RPMI7951 (cell line): ENCODE measurements at regions not wholly inside any gene's neighbourhood (a gene's known extent, or its start where the extent isn't known, plus 50 kb on each side); places are given as distances from the start of the nearest gene placed in this dataset.
"Not testable (repeated sequence)": the region's sequence is repeated elsewhere in the genome, so short reads cannot be mapped to it uniquely, and the experiment has no call there.

Experiments
- DNase-seq: peaks from one replicate; pipeline ENCODE4 v3.0.0-alpha.2; 2012; ENCODE audit warnings: low read depth

GRCh38 chr1:55517036-55517435 is 301.9 kb upstream of the USP24 start:
- DNase-seq = no peak

GRCh38 chr1:55514571-55514970 is 299.4 kb upstream of the USP24 start:
- DNase-seq = not testable (repeated sequence)

GRCh38 chr1:55512466-55512865 is 297.3 kb upstream of the USP24 start:
- DNase-seq = no peak

- DNase-seq = no peak
Observed at GRCh38 chr1:55507578-55507931, 292.4 kb upstream of the USP24 start.

- peak; percentile 59 for DNase-seq
Observed at GRCh38 chr1:55506740-55507577, 291.8 kb upstream of the USP24 start.

- no peak for DNase-seq
Observed at GRCh38 chr1:55505326-55505725, 290.2 kb upstream of the USP24 start.

- no peak for DNase-seq
Observed at GRCh38 chr1:55504306-55504731, 289.2 kb upstream of the USP24 start.

- DNase-seq = no peak
Observed at GRCh38 chr1:55503663-55504305, 288.6 kb upstream of the USP24 start.

GRCh38 chr1:55500601-55501000 is 285.4 kb upstream of the USP24 start:
- peak; percentile 18 for DNase-seq

- DNase-seq = peak; percentile 74
Observed at GRCh38 chr1:55490547-55490946, 275.4 kb upstream of the USP24 start.

GRCh38 chr1:55484173-55484572 is 269.0 kb upstream of the USP24 start:
- DNase-seq = no peak

GRCh38 chr1:55483523-55483922 is 268.4 kb upstream of the USP24 start:
- no peak for DNase-seq

- peak; percentile 41 for DNase-seq
Observed at GRCh38 chr1:55481634-55482033, 266.5 kb upstream of the USP24 start.

- DNase-seq = no peak
Observed at GRCh38 chr1:55480029-55480795, 265.0 kb upstream of the USP24 start.

GRCh38 chr1:55478742-55479141 is 263.6 kb upstream of the USP24 start:
- peak; percentile 47 for DNase-seq

GRCh38 chr1:55477953-55478352 is 262.8 kb upstream of the USP24 start:
- no peak for DNase-seq

- DNase-seq = no peak
Observed at GRCh38 chr1:55476445-55477015, 261.4 kb upstream of the USP24 start.

- peak; percentile 31 for DNase-seq
Observed at GRCh38 chr1:55474168-55474786, 259.1 kb upstream of the USP24 start.

GRCh38 chr1:55473661-55474060 is 258.5 kb upstream of the USP24 start:
- DNase-seq = no peak

- DNase-seq = peak; percentile 64
Observed at GRCh38 chr1:55472784-55473183, 257.6 kb upstream of the USP24 start.

GRCh38 chr1:55472115-55472514 is 257.0 kb upstream of the USP24 start:
- DNase-seq = no peak
